PC-3 (cell line): ENCODE measurements at regions not wholly inside any gene's neighbourhood (a gene's known extent, or its start where the extent isn't known, plus 50 kb on each side); places are given as distances from the start of the nearest gene placed in this dataset.
"Not testable (repeated sequence)": the region's sequence is repeated elsewhere in the genome, so short reads cannot be mapped to it uniquely, and the experiment has no call there.

Experiments used
- EZH2 ChIP-seq: fragments of 300-600 bp; sonication (generic); IDR thresholded peaks from one replicate; pipeline ENCODE4 v1.6.1; 2017; ENCODE audit warnings: antibody characterized with exemption, mild to moderate bottlenecking, low read length; ENCODE audit not compliant: unreplicated experiment
- EZH2phosphoT487 ChIP-seq: fragments of 300-600 bp; sonication (generic); IDR thresholded peaks from 2 replicates; pipeline ENCODE4 v1.6.1; 2018; ENCODE audit warnings: mild to moderate bottlenecking, antibody characterized with exemption, low read length, borderline replicate concordance
- TF ChIP-seq, protein P1 (sequence below): fragments of 300-600 bp; sonication (generic); conservative IDR thresholded peaks from 2 replicates; pipeline ENCODE4 v1.5.1; 2017; ENCODE audit warnings: antibody characterized with exemption, low read depth, mild to moderate bottlenecking, low read length

DNA sequence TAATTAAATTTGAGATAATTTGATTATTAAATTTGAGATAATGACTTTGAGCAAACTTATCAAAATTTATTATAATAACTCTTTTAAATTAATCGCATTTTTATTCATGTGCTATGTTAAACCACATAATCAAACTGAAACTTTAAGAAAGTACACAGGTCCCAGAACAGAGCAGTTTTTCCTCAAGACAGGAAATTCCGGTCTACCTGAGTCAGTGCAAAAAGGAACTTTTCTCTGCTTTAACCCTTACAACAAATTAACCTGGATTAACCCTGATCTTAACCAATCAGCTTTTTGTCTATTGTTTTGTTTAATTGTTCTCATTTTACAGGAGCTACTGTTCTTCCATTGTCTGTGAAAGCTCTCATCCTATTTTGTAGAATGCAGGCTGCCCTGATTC lies 195.1 kb downstream of the SPATA31A1 start:
- TF ChIP-seq, protein P1, sequence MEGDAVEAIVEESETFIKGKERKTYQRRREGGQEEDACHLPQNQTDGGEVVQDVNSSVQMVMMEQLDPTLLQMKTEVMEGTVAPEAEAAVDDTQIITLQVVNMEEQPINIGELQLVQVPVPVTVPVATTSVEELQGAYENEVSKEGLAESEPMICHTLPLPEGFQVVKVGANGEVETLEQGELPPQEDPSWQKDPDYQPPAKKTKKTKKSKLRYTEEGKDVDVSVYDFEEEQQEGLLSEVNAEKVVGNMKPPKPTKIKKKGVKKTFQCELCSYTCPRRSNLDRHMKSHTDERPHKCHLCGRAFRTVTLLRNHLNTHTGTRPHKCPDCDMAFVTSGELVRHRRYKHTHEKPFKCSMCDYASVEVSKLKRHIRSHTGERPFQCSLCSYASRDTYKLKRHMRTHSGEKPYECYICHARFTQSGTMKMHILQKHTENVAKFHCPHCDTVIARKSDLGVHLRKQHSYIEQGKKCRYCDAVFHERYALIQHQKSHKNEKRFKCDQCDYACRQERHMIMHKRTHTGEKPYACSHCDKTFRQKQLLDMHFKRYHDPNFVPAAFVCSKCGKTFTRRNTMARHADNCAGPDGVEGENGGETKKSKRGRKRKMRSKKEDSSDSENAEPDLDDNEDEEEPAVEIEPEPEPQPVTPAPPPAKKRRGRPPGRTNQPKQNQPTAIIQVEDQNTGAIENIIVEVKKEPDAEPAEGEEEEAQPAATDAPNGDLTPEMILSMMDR: not testable (repeated sequence)
- TF ChIP-seq EZH2, EZH2phosphoT487: not testable (repeated sequence)
